IMR-90 (cell line): ENCODE measurements at regions not wholly inside any gene's neighbourhood (a gene's known extent, or its start where the extent isn't known, plus 50 kb on each side); places are given as distances from the start of the nearest gene placed in this dataset.

Experiments used
- ATAC-seq: fragments of 200-7000 bp; cut with Tn5 transposase; 2 replicates; pipeline ENCODE4 v1.9.1; 2020; ENCODE audit warnings: low read depth, mild to moderate bottlenecking, moderate library complexity
- BruUV-seq: library from RNA; stranded (reverse); fragments of 400-500 nt; replicated peaks from 2 replicates; lab custom pipeline; 2021; lab: Mats Ljungman, UMichigan
- CTCF ChIA-PET: fragments of 300-600 bp; formaldehyde crosslinking; extraction: SDS; loops from one replicate; lab custom pipeline; 2021; ENCODE audit warnings: antibody characterized with exemption; lab: Yijun Ruan, JAX
- POLR2A ChIA-PET: fragments of 300-600 bp; sonication (Branson Sonifier 250); formaldehyde crosslinking; loops from one replicate; lab custom pipeline; 2022; ENCODE audit warnings: antibody characterized with exemption; ENCODE audit not compliant: unreplicated experiment; lab: Charles Lee
- DNase-seq: peaks from one replicate; pipeline ENCODE4 v3.0.0; 2013
- H2AFZ ChIP-seq: replicated peaks from 2 replicates; pipeline ENCODE3; 2013; ENCODE audit warnings: low read length, mild to moderate bottlenecking; ENCODE audit not compliant: poor library complexity
- H2AK5ac ChIP-seq: 2 replicates; pipeline ENCODE4 v1.6.1; 2013; ENCODE audit warnings: low read depth, low read length, inconsistent platforms
- H2AK9ac ChIP-seq: replicated peaks from 2 replicates; pipeline ENCODE3; 2013; ENCODE audit warnings: mild to moderate bottlenecking, low read depth, low read length, moderate library complexity; ENCODE audit not compliant: poor library complexity
- H2BK120ac ChIP-seq: 2 replicates; pipeline ENCODE4 v1.6.1; 2013; ENCODE audit warnings: low read depth, low read length, inconsistent platforms
- H2BK15ac ChIP-seq: 3 replicates; pipeline ENCODE4 v1.6.1; 2013; ENCODE audit warnings: low read depth, low read length, inconsistent platforms
- H2BK20ac ChIP-seq: 2 replicates; pipeline ENCODE4 v1.6.1; 2013; ENCODE audit warnings: low read depth, mild to moderate bottlenecking, inconsistent platforms, low read length, moderate library complexity
- H2BK5ac ChIP-seq: 2 replicates; pipeline ENCODE4 v1.6.1; 2013; ENCODE audit warnings: mild to moderate bottlenecking, low read depth, low read length, inconsistent platforms; ENCODE audit not compliant: poor library complexity, severe bottlenecking
- H3K14ac ChIP-seq: replicated peaks from 2 replicates; pipeline ENCODE4 v1.6.1; 2013; ENCODE audit warnings: low read depth, low read length, inconsistent platforms
- H3K18ac ChIP-seq: 2 replicates; pipeline ENCODE4 v1.6.1; 2013; ENCODE audit warnings: low read depth, low read length, control low read depth
- H3K23ac ChIP-seq: 2 replicates; pipeline ENCODE4 v1.6.1; 2013; ENCODE audit warnings: low read depth, low read length, inconsistent platforms
- H3K27ac ChIP-seq: 2 replicates; pipeline ENCODE4 v1.5.1; 2013; ENCODE audit warnings: mild to moderate bottlenecking, control low read depth, low read length; ENCODE audit not compliant: insufficient read depth
- H3K27me3 ChIP-seq: 2 replicates; pipeline ENCODE4 v1.6.1; 2013; ENCODE audit warnings: low read length; ENCODE audit not compliant: control insufficient read depth, insufficient read depth
- H3K36me3 ChIP-seq: 2 replicates; pipeline ENCODE4 v1.6.1; 2013; ENCODE audit warnings: low read length, mixed read lengths; ENCODE audit not compliant: control insufficient read depth, insufficient read depth
- H3K4ac ChIP-seq: 2 replicates; pipeline ENCODE4 v1.6.1; 2013; ENCODE audit warnings: low read depth, low read length, inconsistent platforms
- H3K4me1 ChIP-seq: 2 replicates; pipeline ENCODE4 v1.6.1; 2013; ENCODE audit warnings: low read length, mixed read lengths; ENCODE audit not compliant: control insufficient read depth, insufficient read depth
- H3K4me2 ChIP-seq: 2 replicates; pipeline ENCODE4 v1.6.1; 2013; ENCODE audit warnings: low read depth, mild to moderate bottlenecking, control low read depth, low read length, moderate library complexity
- H3K4me3 ChIP-seq: 2 replicates; pipeline ENCODE4 v1.5.1; 2013; ENCODE audit warnings: low read depth, mild to moderate bottlenecking, control low read depth, low read length, moderate library complexity; ENCODE audit not compliant: insufficient read depth
- H3K56ac ChIP-seq: 2 replicates; pipeline ENCODE4 v1.6.1; 2013; ENCODE audit warnings: low read length, inconsistent platforms; ENCODE audit not compliant: insufficient read depth; ENCODE audit errors: extremely low read depth
- H3K79me1 ChIP-seq, 2 experiments: 2 replicates each; pipeline ENCODE4 v1.6.1; 2013; ENCODE audit warnings: low read length in 2 of 2, inconsistent platforms in 1 of 2, low read depth in 1 of 2
- H3K9ac ChIP-seq: 2 replicates; pipeline ENCODE4 v1.6.1; 2013; ENCODE audit warnings: low read depth, low read length, control low read depth
- H3K9me1 ChIP-seq: 2 replicates; pipeline ENCODE4 v1.6.1; 2013; ENCODE audit warnings: low read length, inconsistent platforms; ENCODE audit not compliant: insufficient read depth
- H3K9me3 ChIP-seq: 2 replicates; pipeline ENCODE4 v1.6.1; 2013; ENCODE audit warnings: low read length; ENCODE audit not compliant: control insufficient read depth, insufficient read depth
- H4K20me1 ChIP-seq: 2 replicates; pipeline ENCODE4 v1.6.1; 2013; ENCODE audit warnings: low read length, inconsistent platforms; ENCODE audit not compliant: insufficient read depth
- H4K5ac ChIP-seq: 2 replicates; pipeline ENCODE4 v1.6.1; 2013; ENCODE audit warnings: mild to moderate bottlenecking, low read depth, low read length, control low read depth
- H4K8ac ChIP-seq, 2 experiments: 2 replicates each; pipeline ENCODE4 v1.6.1; 2013; ENCODE audit warnings: low read depth in 2 of 2, low read length in 2 of 2, control low read depth in 1 of 2, inconsistent platforms in 1 of 2
- H4K91ac ChIP-seq: 2 replicates; pipeline ENCODE4 v1.6.1; 2013; ENCODE audit warnings: low read depth, low read length, inconsistent platforms; ENCODE audit not compliant: insufficient read depth
- BHLHE40 ChIP-seq: fragments of 150-350 bp; IDR thresholded peaks from 2 replicates; pipeline ENCODE4 v1.6.1; 2016; ENCODE audit warnings: mild to moderate bottlenecking, low read depth, low read length
- CEBPB ChIP-seq: IDR thresholded peaks from 2 replicates; pipeline ENCODE4 v1.6.1; 2012; ENCODE audit warnings: low read depth, low read length, improper control_type of control experiment
- CHD1 ChIP-seq: IDR thresholded peaks from 2 replicates; pipeline ENCODE4 v1.6.1; 2012; ENCODE audit warnings: low read depth, low read length, improper control_type of control experiment
- CTCF ChIP-seq: conservative IDR thresholded peaks from 2 replicates; pipeline ENCODE4 v1.5.1; 2012; ENCODE audit warnings: mild to moderate bottlenecking, low read depth, low read length, improper control_type of control experiment
- ELK1 ChIP-seq: fragments of 150-350 bp; IDR thresholded peaks from 2 replicates; pipeline ENCODE4 v1.6.1; 2016; ENCODE audit warnings: low read depth, mild to moderate bottlenecking, low read length, moderate library complexity, borderline replicate concordance
- FOS ChIP-seq: fragments of 150-350 bp; IDR thresholded peaks from 2 replicates; pipeline ENCODE4 v1.6.1; 2016; ENCODE audit warnings: low read depth, low read length
- MAFK ChIP-seq: IDR thresholded peaks from 2 replicates; pipeline ENCODE4 v1.6.1; 2012; ENCODE audit warnings: low read depth, low read length, improper control_type of control experiment
- MAZ ChIP-seq: IDR thresholded peaks from 2 replicates; pipeline ENCODE4 v1.6.1; 2012; ENCODE audit warnings: low read depth, mild to moderate bottlenecking, low read length, improper control_type of control experiment, moderate library complexity, borderline replicate concordance
- MXI1 ChIP-seq: IDR thresholded peaks from 2 replicates; pipeline ENCODE4 v1.6.1; 2012; ENCODE audit warnings: low read depth, mild to moderate bottlenecking, low read length, moderate library complexity, borderline replicate concordance
- NFE2L2 ChIP-seq: fragments of 150-350 bp; IDR thresholded peaks from 2 replicates; pipeline ENCODE4 v1.6.1; 2016; ENCODE audit warnings: low read depth, mild to moderate bottlenecking, low read length
- POLR2A ChIP-seq: IDR thresholded peaks from 2 replicates; pipeline ENCODE4 v1.6.1; 2012; ENCODE audit warnings: mild to moderate bottlenecking, low read depth, low read length
- RAD21 ChIP-seq: IDR thresholded peaks from 2 replicates; pipeline ENCODE4 v1.6.1; 2012; ENCODE audit warnings: low read length, improper control_type of control experiment
- RCOR1 ChIP-seq: IDR thresholded peaks from 2 replicates; pipeline ENCODE4 v1.6.1; 2012; ENCODE audit warnings: mild to moderate bottlenecking, low read length, improper control_type of control experiment; ENCODE audit not compliant: insufficient replicate concordance
- RFX5 ChIP-seq: IDR thresholded peaks from 2 replicates; pipeline ENCODE4 v1.8.0; 2012; ENCODE audit warnings: low read depth, mild to moderate bottlenecking, low read length, moderate library complexity
- SMC3 ChIP-seq: fragments of 150-350 bp; IDR thresholded peaks from 2 replicates; pipeline ENCODE4 v1.6.1; 2016; ENCODE audit warnings: low read depth, mild to moderate bottlenecking, antibody characterized with exemption, low read length, moderate library complexity
- USF2 ChIP-seq: fragments of 150-350 bp; IDR thresholded peaks from 2 replicates; pipeline ENCODE4 v1.6.1; 2017; ENCODE audit warnings: mild to moderate bottlenecking, antibody characterized with exemption, low read length, low read depth
- WGBS, 2 experiments: methylation state at CpG; one replicate each; pipeline versions ENCODE4 v1.1.5 to v1.1.7; 2013; ENCODE audit warnings: missing lambda C conversion rate in 2 of 2; ENCODE audit not compliant: insufficient read length in 1 of 2; ENCODE audit errors: extremely low coverage in 2 of 2; 5-methylcytosine and 5-hydroxymethylcytosine counted together
- dilution Hi-C: fragments of 300-500 bp; cut with HindIII; formaldehyde crosslinking; loops from one replicate; pipeline ENCODE4 v1.14.3; 2018; ENCODE audit warnings: low sequenced_read_pairs; ENCODE audit not compliant: unreplicated experiment
- in situ Hi-C: fragments of 300-500 bp; cut with MboI; formaldehyde crosslinking; loops from 3 replicates; pipeline ENCODE4 v1.14.3; 2019; ENCODE audit warnings: low sequenced_read_pairs, inconsistent platforms, mixed read lengths
- intact Hi-C: fragments of 100-400 bp; cut with micrococcal nuclease; formaldehyde crosslinking; loops from 2 replicates; pipeline ENCODE4 v1.10.0; 2022

- H2BK20ac ChIP-seq = peak overlapping the region; percentile 27
- no peak overlapping the region for H4K5ac ChIP-seq
- H2AK5ac ChIP-seq = no peak overlapping the region
- no peak overlapping the region for H3K14ac ChIP-seq
- intact Hi-C loops = no loop called here
- no peaks in the 10 kb centered on the region for H3K9me1 ChIP-seq
- no peaks in the 10 kb centered on the region for H4K20me1 ChIP-seq
- dilution Hi-C loops = no loop called here
- DNase-seq (peak; percentile 60), ATAC-seq (peak; percentile 71)
- POLR2A ChIA-PET = no interaction called here
- peak overlapping the region; percentile 50 for H2BK5ac ChIP-seq
- H3K4me1 ChIP-seq = peaks cover 7% of the 10 kb centered on the region
- no peak overlapping the region for H3K4me3 ChIP-seq
- peak overlapping the region; percentile 49 to 87; a peak in 2 of 4 replicates for H4K8ac ChIP-seq
- TF ChIP-seq SMC3 (no peak), MXI1 (no peak), ELK1 (no peak), CEBPB (no peak), RFX5 (no peak), NFE2L2 (no peak), RCOR1 (no peak), RAD21 (no peak), CHD1 (no peak), POLR2A (no peak), CTCF (no peak), MAFK (no peak), BHLHE40 (no peak), USF2 (no peak), FOS (no peak), MAZ (no peak)
- no peak overlapping the region for H3K23ac ChIP-seq
- no peak overlapping the region for H2BK15ac ChIP-seq
- CTCF ChIA-PET = no interaction called here
- H4K91ac ChIP-seq = peak overlapping the region; percentile 83; the same call in 1 of the 2 replicates
- no peaks in the 10 kb centered on the region for H3K36me3 ChIP-seq
- H3K56ac ChIP-seq = no peak overlapping the region
- no CpG with 5 or more reads among the region's 6 CpGs for WGBS, 2 experiments
- no peak overlapping the region for H3K9ac ChIP-seq
- no peaks in the 10 kb centered on the region for H3K79me1 ChIP-seq
- H3K27me3 ChIP-seq = no peaks in the 10 kb centered on the region
- no TSS peak for BruUV-seq
- H2AFZ ChIP-seq = no peak overlapping the region
- peak overlapping the region; percentile 95 for H2BK120ac ChIP-seq
- H3K4me2 ChIP-seq = no peak overlapping the region
- in situ Hi-C loops = no loop called here
- no peak overlapping the region; the same call in 1 of the 2 replicates for H3K27ac ChIP-seq
- peak overlapping the region; percentile 77 for H3K18ac ChIP-seq
- no peak overlapping the region for H2AK9ac ChIP-seq
- H3K4ac ChIP-seq = peak overlapping the region; percentile 86
- no peaks in the 10 kb centered on the region for H3K9me3 ChIP-seq
These were observed 517.3 kb upstream of the TLE4 start for GRCh38 chr9:79054500-79054899.
